KMS-11 (cell line): ENCODE measurements at regions not wholly inside any gene's neighbourhood (a gene's known extent, or its start where the extent isn't known, plus 50 kb on each side); places are given as distances from the start of the nearest gene placed in this dataset.

Source experiments
- H2AFZ ChIP-seq: fragments of 200-600 bp; sonication (generic); 2 replicates; pipeline ENCODE4 v1.6.1; 2016; ENCODE audit warnings: antibody characterized with exemption, mixed run types, low read depth
- H3K27ac ChIP-seq: fragments of 200-600 bp; sonication (generic); 2 replicates; pipeline ENCODE4 v1.6.1; 2016; ENCODE audit warnings: mild to moderate bottlenecking, mixed run types
- H3K27me3 ChIP-seq: fragments of 200-600 bp; sonication (generic); 2 replicates; pipeline ENCODE4 v1.6.1; 2017; ENCODE audit warnings: mild to moderate bottlenecking, low read depth, mixed run types, moderate library complexity; ENCODE audit not compliant: insufficient read depth
- H3K36me3 ChIP-seq: fragments of 200-600 bp; sonication (generic); 2 replicates; pipeline ENCODE4 v1.6.1; 2017; ENCODE audit warnings: mild to moderate bottlenecking, mixed run types; ENCODE audit not compliant: insufficient read depth
- H3K4me1 ChIP-seq: fragments of 200-600 bp; sonication (generic); 2 replicates; pipeline ENCODE4 v1.6.1; 2016; ENCODE audit warnings: mild to moderate bottlenecking, low read depth, mixed run types; ENCODE audit not compliant: poor library complexity, severe bottlenecking
- H3K4me2 ChIP-seq: fragments of 200-600 bp; sonication (generic); 2 replicates; pipeline ENCODE4 v1.7.0; 2016; ENCODE audit warnings: mild to moderate bottlenecking, mixed run types
- H3K4me3 ChIP-seq: fragments of 200-600 bp; sonication (generic); IDR thresholded peaks from 2 replicates; pipeline ENCODE4 v1.6.1; 2017; ENCODE audit warnings: low read depth, low read length, mixed read lengths; ENCODE audit not compliant: insufficient read depth
- H3K79me2 ChIP-seq: fragments of 200-600 bp; sonication (generic); 2 replicates; pipeline ENCODE4 v1.6.1; 2016; ENCODE audit warnings: low read depth, mixed run types; ENCODE audit not compliant: insufficient read depth
- H3K9ac ChIP-seq: fragments of 200-600 bp; sonication (generic); 2 replicates; pipeline ENCODE4 v1.6.1; 2016; ENCODE audit warnings: mild to moderate bottlenecking, mixed run types
- H4K20me1 ChIP-seq: fragments of 200-600 bp; sonication (generic); 2 replicates; pipeline ENCODE4 v1.6.1; 2016; ENCODE audit warnings: mild to moderate bottlenecking, mixed run types; ENCODE audit not compliant: insufficient read depth
- TF ChIP-seq, protein P1 (sequence below): fragments of 200-600 bp; sonication (generic); conservative IDR thresholded peaks from 2 replicates; pipeline ENCODE4 v1.6.1; 2017; ENCODE audit warnings: low read depth, mild to moderate bottlenecking, antibody characterized with exemption, low read length, moderate library complexity, mixed read lengths

DNA sequence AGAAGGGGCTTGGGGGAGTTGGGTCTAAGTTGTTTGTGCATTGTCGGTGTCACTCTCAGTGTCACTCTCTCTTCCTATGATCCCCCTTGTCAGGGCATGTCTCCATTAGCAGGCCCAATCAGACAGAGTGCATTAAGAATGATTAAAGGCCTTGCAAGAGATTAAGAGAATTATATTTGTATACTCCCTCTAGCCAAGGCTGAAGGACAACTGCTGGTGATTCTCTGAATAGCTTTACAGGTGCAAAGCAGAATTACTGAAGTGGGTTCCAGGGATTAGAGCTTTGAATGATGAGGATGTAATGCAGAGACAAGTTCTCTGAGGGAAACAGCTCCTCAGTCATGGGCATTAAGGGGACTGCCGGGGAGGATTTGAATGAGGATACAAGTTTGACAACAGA lies 104.8 kb upstream of the LGALSL start:
- Histone ChIP-seq H3K4me1 (no peaks in the 10 kb centered on the region), H4K20me1 (no peaks in the 10 kb centered on the region), H3K27me3 (no peaks in the 10 kb centered on the region), H2AFZ (no peak overlapping the region), H3K9ac (no peak overlapping the region), H3K79me2 (no peaks in the 10 kb centered on the region), H3K4me2 (no peak overlapping the region), H3K36me3 (no peaks in the 10 kb centered on the region), H3K4me3 (no peak overlapping the region), H3K27ac (no peak overlapping the region)
- TF ChIP-seq, protein P1, sequence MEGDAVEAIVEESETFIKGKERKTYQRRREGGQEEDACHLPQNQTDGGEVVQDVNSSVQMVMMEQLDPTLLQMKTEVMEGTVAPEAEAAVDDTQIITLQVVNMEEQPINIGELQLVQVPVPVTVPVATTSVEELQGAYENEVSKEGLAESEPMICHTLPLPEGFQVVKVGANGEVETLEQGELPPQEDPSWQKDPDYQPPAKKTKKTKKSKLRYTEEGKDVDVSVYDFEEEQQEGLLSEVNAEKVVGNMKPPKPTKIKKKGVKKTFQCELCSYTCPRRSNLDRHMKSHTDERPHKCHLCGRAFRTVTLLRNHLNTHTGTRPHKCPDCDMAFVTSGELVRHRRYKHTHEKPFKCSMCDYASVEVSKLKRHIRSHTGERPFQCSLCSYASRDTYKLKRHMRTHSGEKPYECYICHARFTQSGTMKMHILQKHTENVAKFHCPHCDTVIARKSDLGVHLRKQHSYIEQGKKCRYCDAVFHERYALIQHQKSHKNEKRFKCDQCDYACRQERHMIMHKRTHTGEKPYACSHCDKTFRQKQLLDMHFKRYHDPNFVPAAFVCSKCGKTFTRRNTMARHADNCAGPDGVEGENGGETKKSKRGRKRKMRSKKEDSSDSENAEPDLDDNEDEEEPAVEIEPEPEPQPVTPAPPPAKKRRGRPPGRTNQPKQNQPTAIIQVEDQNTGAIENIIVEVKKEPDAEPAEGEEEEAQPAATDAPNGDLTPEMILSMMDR: no peak

DNA sequence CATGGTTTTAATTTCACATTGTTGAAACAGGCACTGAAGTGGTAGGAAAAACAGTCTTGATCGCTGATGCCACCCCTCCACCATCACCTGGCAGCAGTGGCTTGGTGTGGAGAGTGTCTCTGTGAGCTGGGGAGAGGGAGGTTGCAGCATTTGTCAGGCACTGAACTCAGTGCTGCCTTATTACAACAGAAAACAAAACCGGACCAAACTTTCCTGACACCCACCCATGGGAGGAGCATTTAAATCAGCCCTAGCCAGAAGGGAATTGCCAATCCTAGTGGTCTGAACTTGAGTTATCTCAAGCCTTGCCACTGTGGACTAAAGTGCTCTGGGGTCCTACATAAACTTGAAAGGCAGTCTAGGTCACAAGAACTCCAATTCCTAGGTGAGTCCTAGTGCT lies 103.0 kb upstream of the LGALSL start:
- H4K20me1 ChIP-seq: no peaks in the 10 kb centered on the region
- TF ChIP-seq, protein P1: no peak
- H3K36me3 ChIP-seq: no peaks in the 10 kb centered on the region
- no peaks in the 10 kb centered on the region for H3K79me2 ChIP-seq
- no peaks in the 10 kb centered on the region for H3K4me1 ChIP-seq
- no peak overlapping the region for H3K27ac ChIP-seq
- H3K4me3 ChIP-seq: no peak overlapping the region
- H3K27me3 ChIP-seq: no peaks in the 10 kb centered on the region
- no peak overlapping the region for H3K4me2 ChIP-seq
- H3K9ac ChIP-seq: no peak overlapping the region
- H2AFZ ChIP-seq: no peak overlapping the region

DNA sequence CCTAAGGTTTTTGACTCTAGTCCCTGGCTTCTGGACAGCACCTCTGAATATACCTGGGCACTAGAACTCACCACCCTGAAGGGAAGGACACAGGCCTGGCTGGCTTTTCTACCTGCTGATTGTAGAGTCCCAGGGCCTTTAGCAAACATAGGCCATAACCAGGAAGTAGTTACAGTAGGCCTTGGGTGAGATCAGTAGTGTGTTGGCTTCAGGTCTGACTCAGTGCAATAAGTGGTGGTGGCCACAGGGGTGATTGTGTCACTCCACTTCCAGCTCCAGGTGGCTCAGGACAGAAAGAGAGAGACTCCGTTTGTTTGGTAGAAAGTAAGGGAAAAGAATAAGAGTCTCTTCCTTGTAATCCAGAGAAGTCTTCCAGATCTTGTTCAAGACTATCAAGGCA lies 101.7 kb upstream of the LGALSL start:
- Histone ChIP-seq H3K27ac (no peak overlapping the region), H3K4me2 (no peak overlapping the region), H3K36me3 (no peaks in the 10 kb centered on the region), H2AFZ (no peak overlapping the region), H3K4me3 (no peak overlapping the region), H3K79me2 (no peaks in the 10 kb centered on the region), H3K4me1 (no peaks in the 10 kb centered on the region), H3K27me3 (no peaks in the 10 kb centered on the region), H3K9ac (no peak overlapping the region), H4K20me1 (no peaks in the 10 kb centered on the region)
- TF ChIP-seq, protein P1: no peak

DNA sequence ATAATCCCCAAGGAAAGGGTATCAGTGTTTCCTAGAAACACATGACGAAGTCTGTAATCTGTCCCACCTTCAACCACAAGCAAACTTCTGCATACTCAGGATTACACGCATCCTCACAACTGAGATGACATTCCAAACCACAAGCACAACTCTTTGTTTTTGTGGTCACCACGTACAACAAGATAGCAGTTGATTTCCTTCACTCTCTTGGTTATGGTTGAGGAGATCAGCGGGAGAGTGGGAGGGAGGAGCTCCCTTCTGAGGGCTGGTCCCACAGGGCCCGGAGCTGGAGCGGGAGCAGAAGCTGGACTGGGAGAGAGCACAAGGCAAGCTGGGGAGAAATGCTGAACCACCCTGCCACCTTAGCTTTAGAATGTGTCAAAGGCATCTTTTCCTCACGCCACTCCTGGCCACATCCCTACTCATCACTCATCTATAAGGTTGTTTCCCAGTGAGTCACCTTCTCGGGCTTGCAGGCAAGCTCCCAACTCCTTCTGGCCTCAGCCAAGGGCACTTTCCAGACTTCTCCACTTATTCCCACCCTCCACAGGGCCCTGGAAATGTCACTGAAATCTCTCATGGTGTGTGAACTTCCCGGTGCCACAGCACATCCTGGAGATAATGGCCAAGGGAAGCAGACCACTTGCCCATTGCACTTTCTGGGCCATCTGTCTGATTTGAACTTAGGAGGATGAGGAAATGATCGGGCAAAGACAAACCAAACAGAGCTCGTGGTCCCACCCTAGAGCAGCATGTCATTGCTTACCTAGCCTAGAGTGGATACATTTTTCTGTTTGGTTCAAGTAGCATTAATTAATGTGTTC lies 98.9 kb upstream of the LGALSL start:
- H2AFZ ChIP-seq: no peak overlapping the region
- no peaks in the 10 kb centered on the region for H4K20me1 ChIP-seq
- H3K4me1 ChIP-seq: no peaks in the 10 kb centered on the region
- H3K79me2 ChIP-seq: no peaks in the 10 kb centered on the region
- TF ChIP-seq, protein P1: no peak
- H3K27me3 ChIP-seq: no peaks in the 10 kb centered on the region
- H3K36me3 ChIP-seq: no peaks in the 10 kb centered on the region
- H3K4me3 ChIP-seq: no peak overlapping the region
- no peak overlapping the region for H3K9ac ChIP-seq
- H3K4me2 ChIP-seq: no peak overlapping the region
- no peak overlapping the region for H3K27ac ChIP-seq
